HG02642 (cell line): ENCODE measurements at regions not wholly inside any gene's neighbourhood (a gene's known extent, or its start where the extent isn't known, plus 50 kb on each side); places are given as distances from the start of the nearest gene placed in this dataset.

Experiments
- ATAC-seq: cut with Tn5 transposase; IDR thresholded peaks from one replicate; pipeline ENCODE4 v1.9.1; 2021; ENCODE audit warnings: mild to moderate bottlenecking; ENCODE audit not compliant: unreplicated experiment, poor library complexity

- ATAC-seq: no peak
These were observed 548.5 kb downstream of the CD83 start for GRCh38 chr6:14665827-14666724.

GRCh38 chr6:14670806-14671205 lies 553.2 kb downstream of the CD83 start:
- ATAC-seq: no peak

GRCh38 chr6:14671261-14671681 lies 553.7 kb downstream of the CD83 start:
- no peak for ATAC-seq

GRCh38 chr6:14671937-14672336 lies 554.4 kb downstream of the CD83 start:
- ATAC-seq: no peak

- ATAC-seq: no peak
These were observed 555.6 kb downstream of the CD83 start for GRCh38 chr6:14673201-14673600.

GRCh38 chr6:14674458-14674857 lies 556.9 kb downstream of the CD83 start:
- no peak for ATAC-seq

- ATAC-seq: no peak
These were observed 557.5 kb downstream of the CD83 start for GRCh38 chr6:14674867-14675648.

GRCh38 chr6:14676064-14676463 lies 558.5 kb downstream of the CD83 start:
- no peak for ATAC-seq

GRCh38 chr6:14676977-14677781 lies 559.6 kb downstream of the CD83 start:
- ATAC-seq: no peak

- no peak for ATAC-seq
These were observed 564.0 kb upstream of the JARID2 start for GRCh38 chr6:14681699-14682487.

GRCh38 chr6:14682812-14683211 lies 563.1 kb upstream of the JARID2 start:
- ATAC-seq: no peak

GRCh38 chr6:14689639-14690038 lies 556.2 kb upstream of the JARID2 start:
- no peak for ATAC-seq

- ATAC-seq: no peak
These were observed 555.5 kb upstream of the JARID2 start for GRCh38 chr6:14690120-14691056.

- ATAC-seq: no peak
These were observed 553.7 kb upstream of the JARID2 start for GRCh38 chr6:14692208-14692607.

- ATAC-seq: no peak
These were observed 552.3 kb upstream of the JARID2 start for GRCh38 chr6:14693301-14694192.

GRCh38 chr6:14694308-14694707 lies 551.6 kb upstream of the JARID2 start:
- ATAC-seq: no peak

- ATAC-seq: no peak
These were observed 550.3 kb upstream of the JARID2 start for GRCh38 chr6:14695579-14695978.

GRCh38 chr6:14696367-14696766 lies 549.5 kb upstream of the JARID2 start:
- ATAC-seq: no peak
